ENCODE measurements at regions not wholly inside any gene's neighbourhood (a gene's known extent, or its start where the extent isn't known, plus 50 kb on each side); places are given as distances from the start of the nearest gene placed in this dataset.

GRCh38 chr1:234666761-234667160 is 56.8 kb upstream of the IRF2BP2 start:
- TF ChIP-seq CTCF (IDR thresholded peaks at IDR 0.05), result no peak
- TF ChIP-seq POLR2A (IDR thresholded peaks at IDR 0.05), result no peak
